ENCODE measurements at regions not wholly inside any gene's neighbourhood (a gene's known extent, or its start where the extent isn't known, plus 50 kb on each side); places are given as distances from the start of the nearest gene placed in this dataset.
A peak's percentile ranks its signal among the peaks of the same experiment; 100 is the strongest.

DNA sequence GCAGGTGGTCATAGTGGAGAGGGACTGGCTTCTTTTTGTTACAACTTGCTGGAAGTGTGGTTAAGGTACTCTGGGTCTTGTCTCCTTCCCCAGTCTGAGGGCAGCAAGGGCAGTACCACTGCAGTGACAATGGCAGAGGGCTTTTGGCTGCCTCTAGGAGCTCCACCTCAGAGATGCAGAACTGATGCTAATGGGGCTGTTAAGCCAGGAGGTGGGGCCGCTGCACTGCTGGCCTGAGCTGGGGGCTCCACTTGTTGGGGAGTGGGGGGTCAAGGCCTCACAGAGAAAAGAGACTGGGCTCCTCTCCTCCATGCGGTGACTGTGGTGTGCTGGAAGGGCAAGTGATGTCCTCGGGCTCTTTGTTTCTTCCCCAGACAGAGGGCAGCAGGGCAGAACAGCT is 135.7 kb downstream of the DSEL start:
- no peak for DNase-seq

DNA sequence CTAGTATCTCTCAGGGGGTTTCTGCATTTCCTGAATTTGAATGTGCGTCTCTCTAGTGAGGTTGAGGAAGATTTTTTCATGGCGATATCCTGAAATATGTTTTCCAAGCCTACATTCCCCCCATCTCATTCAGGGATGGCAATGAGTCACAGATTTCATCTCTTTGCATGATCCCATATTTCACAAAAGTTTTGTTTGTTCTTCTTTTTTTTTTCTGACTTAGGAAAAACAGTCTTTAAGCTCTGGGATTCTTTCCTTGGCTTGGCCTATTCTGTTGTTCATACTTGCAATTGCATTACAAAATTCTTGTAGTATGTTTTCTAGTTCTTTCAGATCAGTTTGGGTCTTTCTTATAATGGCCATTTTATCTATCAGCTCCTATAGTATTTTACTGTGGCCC is 136.5 kb downstream of the DSEL start:
- no peak for DNase-seq

- DNase-seq = peak in 2 of 3 donors; percentile 31 to 32
Measured at GRCh38 chr18:67376372-67376771, 140.1 kb downstream of the DSEL start.

- no peak for DNase-seq
Measured at GRCh38 chr18:67373636-67374035, 142.9 kb downstream of the DSEL start.

DNA sequence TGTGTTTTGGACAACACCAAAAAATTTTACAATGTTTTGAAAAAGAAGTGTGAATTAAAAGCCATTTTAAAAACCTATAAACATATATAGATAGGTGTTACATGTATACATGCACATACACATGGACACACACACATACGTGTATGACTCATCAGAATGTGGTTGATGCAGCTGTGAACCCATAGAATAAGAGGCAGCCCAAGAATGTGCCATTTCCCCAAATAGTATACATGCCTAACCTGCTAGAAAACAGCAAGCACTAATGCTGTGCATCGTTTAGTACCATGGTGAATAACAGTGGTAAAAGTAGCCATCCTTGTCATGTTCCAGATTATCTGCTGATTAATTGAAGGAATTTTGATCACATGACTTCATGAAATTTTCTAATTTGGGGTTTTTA is 149.0 kb downstream of the DSEL start:
- no peak for DNase-seq

DNA sequence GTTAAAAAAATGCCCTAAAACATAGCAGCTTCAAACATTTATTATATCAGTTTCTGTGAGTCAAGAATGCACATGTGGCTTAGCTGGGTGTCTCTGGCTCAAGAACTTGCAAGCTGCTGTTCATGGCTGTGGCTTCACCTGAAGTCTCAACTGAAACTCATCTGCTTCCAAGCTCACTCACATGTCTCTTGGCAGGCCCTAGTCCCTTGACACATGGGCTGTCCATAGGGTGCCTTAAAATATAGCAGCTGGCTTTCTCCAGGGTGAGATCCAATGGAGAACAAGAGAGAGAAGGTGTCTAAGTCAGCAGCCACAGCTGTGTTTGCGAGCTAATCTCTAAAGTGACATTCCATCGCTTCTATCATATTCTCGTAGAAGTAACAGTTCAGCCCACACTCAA is 152.8 kb downstream of the DSEL start:
- DNase-seq = peak in 1 of 3 donors; percentile 45

DNA sequence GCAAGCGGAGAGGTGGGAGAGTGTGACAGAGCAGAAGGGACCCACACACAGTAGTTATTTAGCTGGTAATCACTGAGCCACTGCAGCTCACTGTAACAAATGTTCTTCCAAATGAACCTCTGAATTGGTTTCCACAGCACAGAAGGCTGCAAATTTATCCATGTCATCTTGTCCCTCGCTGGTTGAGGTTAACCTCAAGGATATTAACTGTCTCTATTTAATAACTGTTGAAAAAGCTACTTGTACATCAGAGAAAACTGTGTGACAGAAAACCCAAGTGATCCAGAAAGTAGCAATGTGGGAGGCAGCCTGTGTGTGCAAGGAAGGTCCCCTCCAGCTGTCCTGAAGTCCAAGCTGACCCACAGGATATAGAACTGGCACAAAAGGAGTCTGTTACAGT is 153.6 kb downstream of the DSEL start:
- DNase-seq = peak in 1 of 3 donors; percentile 14

GRCh38 chr18:67359873-67360838 is 156.4 kb downstream of the DSEL start:
- DNase-seq = peak; percentile 86 to 90 (median 90)

DNA sequence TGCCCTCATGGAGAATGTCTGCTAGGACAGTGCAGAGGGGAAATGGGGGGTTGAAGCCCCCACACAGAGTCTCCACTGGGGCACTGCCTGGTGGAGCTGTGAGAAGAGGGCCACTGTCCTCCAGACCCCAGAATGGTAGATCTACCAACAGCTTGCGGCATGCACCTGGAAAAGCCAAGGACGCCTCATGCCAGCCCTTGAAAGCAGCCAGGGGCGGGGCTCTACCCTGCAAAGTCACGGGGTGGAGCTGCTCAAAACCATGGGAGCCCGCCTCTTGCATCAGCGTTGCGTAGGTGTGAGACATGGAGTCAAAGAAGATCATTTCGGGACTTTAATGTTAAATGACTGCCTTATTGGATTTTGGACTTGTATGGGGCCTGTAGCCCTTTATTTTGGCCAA is 157.6 kb downstream of the DSEL start:
- no peak for DNase-seq

GRCh38 chr18:67354692-67355091 is 161.8 kb downstream of the DSEL start:
- DNase-seq = no peak

DNA sequence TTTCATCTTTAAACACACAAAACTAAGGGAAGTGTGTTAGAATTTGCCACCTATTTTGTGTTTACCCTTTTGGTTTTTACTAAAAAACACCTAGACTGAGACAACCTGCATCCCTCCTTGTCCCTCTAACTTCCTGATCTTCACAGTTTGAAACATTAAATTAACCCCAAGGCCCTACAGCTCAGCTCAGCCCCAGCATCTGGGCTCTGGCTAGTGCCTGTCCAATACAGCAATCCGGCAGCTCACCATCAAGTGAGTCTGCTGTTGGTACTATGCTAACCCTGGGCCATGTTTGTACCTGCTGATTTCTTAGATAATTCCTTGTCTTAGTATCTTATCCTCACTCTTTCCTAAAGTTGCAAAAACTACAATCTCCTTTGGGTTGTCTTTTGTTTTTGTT is 162.4 kb downstream of the DSEL start:
- DNase-seq = no peak

GRCh38 chr18:67347438-67347837 is 169.1 kb downstream of the DSEL start:
- DNase-seq = no peak

DNA sequence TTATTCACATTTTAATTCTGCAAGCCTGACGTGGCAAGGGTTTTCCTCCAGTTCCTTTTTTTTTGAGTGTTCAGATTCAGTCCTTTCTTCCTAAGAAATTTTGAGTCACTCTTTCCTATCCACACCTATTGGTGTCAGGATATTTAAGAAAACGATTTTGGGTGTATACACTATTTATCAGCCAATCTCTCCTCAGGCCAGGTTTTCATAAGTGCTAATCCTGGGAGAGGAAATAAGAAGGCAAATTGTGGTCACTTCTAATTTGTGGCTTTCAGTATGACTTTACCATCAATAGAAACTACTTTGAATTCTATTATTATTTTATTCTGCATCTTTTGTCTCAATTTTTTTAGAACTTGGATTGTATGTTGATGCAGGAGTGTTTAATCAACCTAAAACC is 174.4 kb downstream of the DSEL start:
- DNase-seq = no peak

GRCh38 chr18:67337696-67338095 is 178.8 kb downstream of the DSEL start:
- no peak for DNase-seq

DNA sequence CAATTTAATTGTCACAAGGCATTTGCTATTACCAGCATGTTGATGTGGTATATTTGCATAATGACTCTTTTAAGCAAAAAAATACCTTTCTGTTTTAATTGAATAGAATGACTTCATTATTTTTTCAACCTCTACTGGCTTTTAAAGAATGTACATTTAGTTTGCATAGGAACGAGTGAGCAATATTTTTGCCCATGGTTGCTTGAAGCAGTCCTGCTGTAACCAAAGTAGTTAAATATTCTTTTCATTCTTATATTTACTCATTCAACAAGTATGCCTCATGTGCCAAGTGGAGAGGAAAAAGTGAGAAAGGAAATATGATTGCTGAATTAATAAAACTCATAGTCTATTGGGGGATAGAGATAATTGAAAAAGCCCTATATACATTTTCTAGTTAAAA is 184.7 kb downstream of the DSEL start:
- no peak for DNase-seq

DNA sequence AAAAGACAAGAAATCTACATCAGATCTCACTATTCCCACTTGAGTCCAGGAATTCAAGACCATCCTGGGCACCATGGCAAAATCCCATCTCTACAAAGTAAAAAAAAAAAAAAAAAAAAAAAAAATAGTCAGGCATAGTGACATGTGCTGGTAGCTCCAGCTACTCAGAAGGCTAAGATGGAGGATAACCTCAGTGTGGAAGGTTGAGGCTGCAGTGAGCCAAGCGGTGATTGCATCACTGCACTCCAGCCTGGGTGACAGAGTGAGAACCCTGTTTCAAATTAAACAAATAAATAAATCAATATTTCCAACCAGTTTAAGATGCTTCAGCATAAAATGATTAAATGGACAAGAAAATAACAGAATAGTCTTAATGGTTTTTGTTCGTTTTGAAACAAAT is 197.4 kb downstream of the DSEL start:
- DNase-seq = no peak

- no peak for DNase-seq
Measured at GRCh38 chr18:67318651-67319050, 197.9 kb downstream of the DSEL start.

GRCh38 chr18:67310826-67311225 is 205.7 kb downstream of the DSEL start:
- DNase-seq = no peak

- DNase-seq = no peak
Measured at GRCh38 chr18:67308819-67309218, 207.7 kb downstream of the DSEL start.

- no peak for DNase-seq
Measured at GRCh38 chr18:67305466-67305865, 211.1 kb downstream of the DSEL start.

- DNase-seq = no peak
Measured at GRCh38 chr18:67302043-67302442, 214.5 kb downstream of the DSEL start.

DNA sequence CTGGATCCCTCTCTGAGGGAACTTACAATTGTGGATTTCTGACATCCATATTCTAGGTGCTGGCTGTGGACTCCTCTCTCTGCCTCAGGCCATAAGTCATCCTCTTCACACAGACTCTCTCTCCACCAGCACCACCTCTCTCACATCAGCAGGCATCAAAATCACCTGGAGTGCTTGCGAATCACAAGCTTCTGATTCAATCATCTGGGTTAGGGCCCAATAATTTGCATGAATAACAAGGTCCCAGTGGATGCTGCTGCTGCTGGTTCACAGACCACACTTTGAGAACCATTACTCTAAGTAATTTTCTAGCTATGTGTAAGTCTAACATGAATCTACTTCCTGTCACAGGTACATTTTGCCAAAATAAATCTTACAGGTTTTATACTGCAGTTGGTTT is 214.9 kb downstream of the DSEL start:
- DNase-seq = no peak

- DNase-seq = peak in 2 of 3 donors; percentile 1 to 10
Measured at GRCh38 chr18:67300498-67300897, 216.0 kb downstream of the DSEL start.

- DNase-seq = no peak
Measured at GRCh38 chr18:67292814-67293213, 223.7 kb downstream of the DSEL start.

Data from muscle of back (tissue), 3 donors.